ENCODE measurements at regions not wholly inside any gene's neighbourhood (a gene's known extent, or its start where the extent isn't known, plus 50 kb on each side); places are given as distances from the start of the nearest gene placed in this dataset.
A peak's percentile ranks its signal among the peaks of the same experiment; 100 is the strongest.

- DNase-seq (ENCODE audit: low read depth) = no peak
These were observed 84.4 kb upstream of the SYPL1 start for GRCh38 chr7:106196460-106197021.

- DNase-seq (ENCODE audit: low read depth) = no peak
These were observed 81.5 kb upstream of the SYPL1 start for GRCh38 chr7:106193661-106194060.

GRCh38 chr7:106190589-106191330, 78.6 kb upstream of the SYPL1 start:
- no peak for DNase-seq (ENCODE audit: low read depth)

- no peak for DNase-seq (ENCODE audit: low read depth)
These were observed 75.7 kb upstream of the SYPL1 start for GRCh38 chr7:106187613-106188350.

- no peak for DNase-seq (ENCODE audit: low read depth)
These were observed 73.6 kb upstream of the SYPL1 start for GRCh38 chr7:106185719-106186118.

GRCh38 chr7:106183952-106184351, 71.8 kb upstream of the SYPL1 start:
- no peak for DNase-seq (ENCODE audit: low read depth)

- no peak for DNase-seq (ENCODE audit: low read depth)
These were observed 70.8 kb upstream of the SYPL1 start for GRCh38 chr7:106182904-106183303.

- no peak for DNase-seq (ENCODE audit: low read depth)
These were observed 69.7 kb upstream of the SYPL1 start for GRCh38 chr7:106181658-106182265.

- no peak for DNase-seq (ENCODE audit: low read depth)
These were observed 68.6 kb upstream of the SYPL1 start for GRCh38 chr7:106180721-106181120.

GRCh38 chr7:106179256-106179655, 67.1 kb upstream of the SYPL1 start:
- DNase-seq (ENCODE audit: low read depth) = no peak

- DNase-seq (ENCODE audit: low read depth) = no peak
These were observed 66.6 kb upstream of the SYPL1 start for GRCh38 chr7:106178593-106179134.

- DNase-seq (ENCODE audit: low read depth) = no peak
These were observed 65.9 kb upstream of the SYPL1 start for GRCh38 chr7:106177738-106178592.

- DNase-seq (ENCODE audit: low read depth) = no peak
These were observed 65.2 kb upstream of the SYPL1 start for GRCh38 chr7:106177300-106177690.

GRCh38 chr7:106176414-106177299, 64.5 kb upstream of the SYPL1 start:
- peak; percentile 58 for DNase-seq (ENCODE audit: low read depth)

- no peak for DNase-seq (ENCODE audit: low read depth)
These were observed 63.4 kb upstream of the SYPL1 start for GRCh38 chr7:106175507-106175906.

- no peak for DNase-seq (ENCODE audit: low read depth)
These were observed 58.5 kb upstream of the SYPL1 start for GRCh38 chr7:106170651-106171050.

GRCh38 chr7:106169821-106170610, 57.9 kb upstream of the SYPL1 start:
- no peak for DNase-seq (ENCODE audit: low read depth)

GRCh38 chr7:106167439-106168136, 55.5 kb upstream of the SYPL1 start:
- DNase-seq (ENCODE audit: low read depth) = no peak
